CD14-positive monocyte (primary cell): ENCODE measurements at regions not wholly inside any gene's neighbourhood (a gene's known extent, or its start where the extent isn't known, plus 50 kb on each side); places are given as distances from the start of the nearest gene placed in this dataset.

Experiments
- DNase-seq, 3 donors: peaks; one replicate each; pipeline ENCODE4 v3.0.0-alpha.2; 2011 to 2022
- H2AFZ ChIP-seq: 2 replicates; pipeline ENCODE4 v1.6.0; 2012; ENCODE audit warnings: mild to moderate bottlenecking, low read depth, low read length, inconsistent platforms; ENCODE audit not compliant: insufficient read depth, poor library complexity, severe bottlenecking
- H3K27ac ChIP-seq, 2 donors: 1 replicate in 1 of 2; 2 replicates in 1 of 2; pipeline ENCODE4 v1.5.1; 2012 to 2013; ENCODE audit warnings: low read length in 2 of 2, control low read depth in 1 of 2, inconsistent platforms in 1 of 2, low read depth in 1 of 2, mild to moderate bottlenecking in 1 of 2
- H3K27me3 ChIP-seq, 2 donors: one replicate each; pipeline versions ENCODE4 v1.6.0 to v1.6.1; 2011 to 2013; ENCODE audit warnings: low read length in 2 of 2; ENCODE audit not compliant: control insufficient read depth in 2 of 2, insufficient read depth in 2 of 2
- H3K36me3 ChIP-seq, 2 donors: replicated peaks in 1 of 2; 1 replicate in 1 of 2; 2 replicates in 1 of 2; pipeline versions ENCODE4 v1.5.1 to v1.6.1; 2012 to 2013; ENCODE audit warnings: low read length in 2 of 2, control low read depth in 1 of 2, inconsistent platforms in 1 of 2, mild to moderate bottlenecking in 1 of 2; ENCODE audit not compliant: insufficient read depth in 2 of 2, control insufficient read depth in 1 of 2
- H3K4me1 ChIP-seq, 2 donors: 1 replicate in 1 of 2; 2 replicates in 1 of 2; pipeline versions ENCODE4 v1.5.1 to v1.6.1; 2012 to 2013; ENCODE audit warnings: low read length in 2 of 2, control low read depth in 1 of 2, inconsistent platforms in 1 of 2, mild to moderate bottlenecking in 1 of 2, moderate library complexity in 1 of 2; ENCODE audit not compliant: insufficient read depth in 2 of 2, control insufficient read depth in 1 of 2
- H3K4me2 ChIP-seq: replicated peaks from 2 replicates; pipeline ENCODE3; 2012; ENCODE audit warnings: low read length, moderate library complexity, mild to moderate bottlenecking; ENCODE audit not compliant: poor library complexity, severe bottlenecking; ENCODE audit errors: extremely low read depth
- H3K4me3 ChIP-seq, 3 experiments: fragments of 200-600 bp in 1 of 3; sonication (generic) in 1 of 3; replicated peaks in 1 of 3; 1 replicate in 2 of 3; 2 replicates in 1 of 3; pipeline ENCODE4 v1.5.1; 2011 to 2013; ENCODE audit warnings: low read length in 3 of 3, mild to moderate bottlenecking in 3 of 3, control low read depth in 2 of 3, low read depth in 2 of 3, inconsistent platforms in 1 of 3, moderate library complexity in 1 of 3
- H3K79me2 ChIP-seq: 2 replicates; pipeline ENCODE4 v1.6.0; 2012; ENCODE audit warnings: mild to moderate bottlenecking, control low read depth, inconsistent platforms, low read length, moderate library complexity; ENCODE audit not compliant: insufficient read depth
- H3K9ac ChIP-seq: 2 replicates; pipeline ENCODE4 v1.6.0; 2017; ENCODE audit warnings: low read length, mild to moderate bottlenecking; ENCODE audit not compliant: insufficient read depth, poor library complexity, severe bottlenecking
- H3K9me3 ChIP-seq, 2 donors: replicated peaks in 1 of 2; 1 replicate in 1 of 2; 2 replicates in 1 of 2; pipeline versions ENCODE4 v1.5.1 to v1.6.1; 2012 to 2013; ENCODE audit warnings: low read length in 2 of 2, control low read depth in 1 of 2; ENCODE audit not compliant: control insufficient read depth in 1 of 2, insufficient read depth in 1 of 2
- H4K20me1 ChIP-seq: 2 replicates; pipeline ENCODE4 v1.6.0; 2012; ENCODE audit warnings: mild to moderate bottlenecking, low read length, control low read depth, moderate library complexity; ENCODE audit not compliant: insufficient read depth
- H3K27ac Mint-ChIP-seq, 7 donors: one replicate each; pipeline ENCODE4 v1.8.0; 2020; ENCODE audit warnings: mild to moderate bottlenecking in 7 of 7, mixed read lengths in 7 of 7, moderate library complexity in 6 of 7, inconsistent platforms in 2 of 7
- H3K27me3 Mint-ChIP-seq, 3 donors: one replicate each; pipeline ENCODE4 v1.8.0; 2021 to 2022; ENCODE audit warnings: low read depth in 3 of 3, mild to moderate bottlenecking in 3 of 3, mixed read lengths in 3 of 3, moderate library complexity in 3 of 3, inconsistent platforms in 1 of 3
- H3K36me3 Mint-ChIP-seq, 2 donors: one replicate each; pipeline ENCODE4 v1.8.0; 2020; ENCODE audit warnings: mixed read lengths in 2 of 2, inconsistent platforms in 1 of 2, mild to moderate bottlenecking in 1 of 2
- H3K4me1 Mint-ChIP-seq: one replicate; pipeline ENCODE4 v1.8.0; 2020; ENCODE audit warnings: mild to moderate bottlenecking, mixed read lengths
- H3K4me3 Mint-ChIP-seq, 2 donors: one replicate each; pipeline ENCODE4 v1.8.0; 2020; ENCODE audit warnings: mild to moderate bottlenecking in 2 of 2, mixed read lengths in 2 of 2, moderate library complexity in 1 of 2
- H3K9me3 Mint-ChIP-seq, 7 donors: one replicate each; pipeline ENCODE4 v1.8.0; 2020 to 2022; ENCODE audit warnings: mixed read lengths in 7 of 7, mild to moderate bottlenecking in 6 of 7, moderate library complexity in 6 of 7, inconsistent platforms in 2 of 7
- WGBS: methylation state at CpG from one replicate; pipeline ENCODE4 v1.1.5; 2013; ENCODE audit warnings: missing lambda C conversion rate; ENCODE audit not compliant: insufficient coverage; 5-methylcytosine and 5-hydroxymethylcytosine counted together
- intact Hi-C, 2 donors: fragments of 100-400 bp; cut with micrococcal nuclease; formaldehyde crosslinking; loops; one replicate each; pipeline versions ENCODE4 v1.15.0 to v1.15.1; 2023
- TF ChIP-seq, protein P1 (sequence below): fragments of 200-600 bp; IDR thresholded peaks from one replicate; pipeline ENCODE4 v1.8.0; 2022; ENCODE audit warnings: antibody characterized with exemption, mild to moderate bottlenecking

DNA sequence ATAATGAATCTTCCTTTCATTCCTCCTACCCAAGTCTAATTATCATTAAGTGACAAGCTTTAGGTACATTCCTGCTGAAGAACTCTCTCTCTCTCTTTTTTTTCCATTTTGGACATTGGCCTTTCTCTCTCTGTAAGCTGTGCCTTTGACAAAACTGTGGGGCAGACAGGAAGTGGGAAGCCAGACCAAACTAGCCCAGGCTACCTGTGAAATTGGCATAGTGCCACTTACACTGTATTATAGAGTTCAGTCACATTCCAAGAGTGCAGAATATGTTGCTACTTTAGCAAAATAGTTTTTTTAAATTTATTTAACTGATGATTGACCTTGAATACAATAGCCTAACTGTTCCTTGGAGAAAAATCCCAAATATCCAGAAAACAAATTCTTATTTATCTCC is 381.5 kb upstream of the ETAA1 start:
- Mint-ChIP-seq H3K4me1 (no peaks in the 10 kb centered on the region), H3K36me3 (no peaks in the 10 kb centered on the region), H3K27me3 (no peaks in the 10 kb centered on the region), H3K27ac (no peak overlapping the region), H3K4me3 (no peak overlapping the region), H3K9me3 (peaks cover 0 to 10% (median 6%) of the 10 kb centered on the region in 7 donors)
- no peaks in the 10 kb centered on the region for H3K79me2 ChIP-seq
- no peaks in the 10 kb centered on the region for H3K4me1 ChIP-seq
- no peak overlapping the region for H3K27ac ChIP-seq
- no peaks in the 10 kb centered on the region for H3K9me3 ChIP-seq
- H3K27me3 ChIP-seq: no peaks in the 10 kb centered on the region
- no peaks in the 10 kb centered on the region for H4K20me1 ChIP-seq
- H3K4me3 ChIP-seq: no peak overlapping the region
- TF ChIP-seq, protein P1, sequence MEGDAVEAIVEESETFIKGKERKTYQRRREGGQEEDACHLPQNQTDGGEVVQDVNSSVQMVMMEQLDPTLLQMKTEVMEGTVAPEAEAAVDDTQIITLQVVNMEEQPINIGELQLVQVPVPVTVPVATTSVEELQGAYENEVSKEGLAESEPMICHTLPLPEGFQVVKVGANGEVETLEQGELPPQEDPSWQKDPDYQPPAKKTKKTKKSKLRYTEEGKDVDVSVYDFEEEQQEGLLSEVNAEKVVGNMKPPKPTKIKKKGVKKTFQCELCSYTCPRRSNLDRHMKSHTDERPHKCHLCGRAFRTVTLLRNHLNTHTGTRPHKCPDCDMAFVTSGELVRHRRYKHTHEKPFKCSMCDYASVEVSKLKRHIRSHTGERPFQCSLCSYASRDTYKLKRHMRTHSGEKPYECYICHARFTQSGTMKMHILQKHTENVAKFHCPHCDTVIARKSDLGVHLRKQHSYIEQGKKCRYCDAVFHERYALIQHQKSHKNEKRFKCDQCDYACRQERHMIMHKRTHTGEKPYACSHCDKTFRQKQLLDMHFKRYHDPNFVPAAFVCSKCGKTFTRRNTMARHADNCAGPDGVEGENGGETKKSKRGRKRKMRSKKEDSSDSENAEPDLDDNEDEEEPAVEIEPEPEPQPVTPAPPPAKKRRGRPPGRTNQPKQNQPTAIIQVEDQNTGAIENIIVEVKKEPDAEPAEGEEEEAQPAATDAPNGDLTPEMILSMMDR: no peak
- intact Hi-C loops: no loop called here
- no peak overlapping the region for H2AFZ ChIP-seq
- H3K4me2 ChIP-seq: no peak overlapping the region
- no peaks in the 10 kb centered on the region for H3K36me3 ChIP-seq
- no peak overlapping the region for H3K9ac ChIP-seq
- no peak for DNase-seq

- Histone ChIP-seq H3K9ac (no peak overlapping the region), H2AFZ (no peak overlapping the region), H3K36me3 (no peaks in the 10 kb centered on the region), H3K27ac (no peak overlapping the region), H3K4me2 (no peak overlapping the region), H4K20me1 (no peaks in the 10 kb centered on the region), H3K27me3 (no peaks in the 10 kb centered on the region), H3K9me3 (no peaks in the 10 kb centered on the region), H3K4me1 (no peaks in the 10 kb centered on the region), H3K4me3 (no peak overlapping the region), H3K79me2 (no peaks in the 10 kb centered on the region)
- TF ChIP-seq, protein P1: no peak
- intact Hi-C loops: no loop called here
- Mint-ChIP-seq H3K36me3 (no peaks in the 10 kb centered on the region), H3K27ac (no peak overlapping the region), H3K27me3 (no peaks in the 10 kb centered on the region), H3K4me1 (no peaks in the 10 kb centered on the region), H3K9me3 (peaks cover 0 to 8% (median 6%) of the 10 kb centered on the region in 7 donors), H3K4me3 (no peak overlapping the region)
- whole genome bisulfite sequencing: 100% methylated on average over 1 of the region's 1 CpG
- DNase-seq: no peak
Measured at GRCh38 chr2:67018301-67018700, 378.8 kb upstream of the ETAA1 start.
